Mesothelial cell of epicardium (in vitro differentiated cells): ENCODE measurements at regions not wholly inside any gene's neighbourhood (a gene's known extent, or its start where the extent isn't known, plus 50 kb on each side); places are given as distances from the start of the nearest gene placed in this dataset.

ENCODE experiments used
- DNase-seq, 2 experiments: peaks; one replicate each; pipeline ENCODE4 v3.0.0; 2021; ENCODE audit warnings: low spot score in 2 of 2; ENCODE audit not compliant: unreplicated experiment in 2 of 2
- H3K27ac Mint-ChIP-seq: 2 replicates; pipeline ENCODE4 v1.8.0; 2021; ENCODE audit warnings: mixed read lengths
- H3K27me3 Mint-ChIP-seq: 2 replicates; pipeline ENCODE4 v1.8.0; 2021; ENCODE audit warnings: low read depth, mixed read lengths
- H3K36me3 Mint-ChIP-seq: 2 replicates; pipeline ENCODE4 v1.8.0; 2021; ENCODE audit warnings: mixed read lengths
- H3K4me1 Mint-ChIP-seq: 2 replicates; pipeline ENCODE4 v1.8.0; 2021; ENCODE audit warnings: mixed read lengths
- H3K4me3 Mint-ChIP-seq: 2 replicates; pipeline ENCODE4 v1.8.0; 2021; ENCODE audit warnings: mild to moderate bottlenecking, moderate library complexity, mixed read lengths
- H3K9me3 Mint-ChIP-seq: 2 replicates; pipeline ENCODE4 v1.8.0; 2021; ENCODE audit warnings: mixed read lengths
- CTCF ChIP-seq: fragments of 200-600 bp; sonication (generic); IDR thresholded peaks from one replicate; pipeline ENCODE4 v1.5.0; 2021; ENCODE audit warnings: antibody characterized with exemption; ENCODE audit not compliant: unreplicated experiment

GRCh38 chr13:95457294-95457693 lies 95.2 kb upstream of the CLDN10 start:
- Mint-ChIP-seq H3K27ac (no peak overlapping the region), H3K27me3 (peaks cover 2% of the 10 kb centered on the region), H3K9me3 (peaks cover 27% of the 10 kb centered on the region), H3K4me1 (no peaks in the 10 kb centered on the region), H3K36me3 (peaks cover 5% of the 10 kb centered on the region), H3K4me3 (no peak overlapping the region)
- no peak for DNase-seq
- TF ChIP-seq CTCF, result no peak

- peaks cover 2% of the 10 kb centered on the region for H3K27me3 Mint-ChIP-seq
- no peak for TF ChIP-seq CTCF
- peaks cover 27% of the 10 kb centered on the region for H3K9me3 Mint-ChIP-seq
- no peaks in the 10 kb centered on the region for H3K4me1 Mint-ChIP-seq
- no peak overlapping the region for H3K4me3 Mint-ChIP-seq
- H3K36me3 Mint-ChIP-seq, result peaks cover 5% of the 10 kb centered on the region
- no peak for DNase-seq
- no peak overlapping the region for H3K27ac Mint-ChIP-seq
Observed at GRCh38 chr13:95462801-95463200, 89.7 kb upstream of the CLDN10 start.

- peaks cover 21% of the 10 kb centered on the region for H3K9me3 Mint-ChIP-seq
- no peak for TF ChIP-seq CTCF
- no peaks in the 10 kb centered on the region for H3K4me1 Mint-ChIP-seq
- H3K27ac Mint-ChIP-seq, result no peak overlapping the region
- H3K4me3 Mint-ChIP-seq, result no peak overlapping the region
- no peak for DNase-seq
- no peaks in the 10 kb centered on the region for H3K27me3 Mint-ChIP-seq
- peaks cover 5% of the 10 kb centered on the region for H3K36me3 Mint-ChIP-seq
Observed at GRCh38 chr13:95463531-95463930, 89.0 kb upstream of the CLDN10 start.

GRCh38 chr13:95470574-95471366 lies 81.8 kb upstream of the CLDN10 start:
- H3K4me3 Mint-ChIP-seq, result no peak overlapping the region
- no peaks in the 10 kb centered on the region for H3K4me1 Mint-ChIP-seq
- no peaks in the 10 kb centered on the region for H3K36me3 Mint-ChIP-seq
- H3K27me3 Mint-ChIP-seq, result peaks cover 2% of the 10 kb centered on the region
- DNase-seq, result no peak
- TF ChIP-seq CTCF, result no peak
- H3K9me3 Mint-ChIP-seq, result no peaks in the 10 kb centered on the region
- H3K27ac Mint-ChIP-seq, result no peak overlapping the region

- Mint-ChIP-seq H3K36me3 (no peaks in the 10 kb centered on the region), H3K27me3 (peaks cover 14% of the 10 kb centered on the region), H3K9me3 (no peaks in the 10 kb centered on the region), H3K4me3 (no peak overlapping the region), H3K4me1 (no peaks in the 10 kb centered on the region), H3K27ac (no peak overlapping the region)
- no peak for DNase-seq
- no peak for TF ChIP-seq CTCF
Observed at GRCh38 chr13:95471960-95472359, 80.6 kb upstream of the CLDN10 start.

GRCh38 chr13:95474992-95475391 lies 77.5 kb upstream of the CLDN10 start:
- no peak for TF ChIP-seq CTCF
- H3K27ac Mint-ChIP-seq, result no peak overlapping the region
- no peaks in the 10 kb centered on the region for H3K36me3 Mint-ChIP-seq
- H3K4me3 Mint-ChIP-seq, result no peak overlapping the region
- DNase-seq, result no peak
- no peaks in the 10 kb centered on the region for H3K9me3 Mint-ChIP-seq
- peaks cover 26% of the 10 kb centered on the region for H3K27me3 Mint-ChIP-seq
- H3K4me1 Mint-ChIP-seq, result no peaks in the 10 kb centered on the region
